B cell (primary cell): ENCODE measurements at regions not wholly inside any gene's neighbourhood (a gene's known extent, or its start where the extent isn't known, plus 50 kb on each side); places are given as distances from the start of the nearest gene placed in this dataset.

Source experiments
- ATAC-seq: fragments of 200-7000 bp; cut with Tn5 transposase; one replicate; pipeline ENCODE4 v1.10.0; 2021; ENCODE audit warnings: low read depth, mild to moderate bottlenecking, moderate number of reproducible peaks, moderate library complexity
- CTCF ChIA-PET: fragments of 350-600 bp; sonication (Branson Sonifier 250); formaldehyde crosslinking; loops from one replicate; lab custom pipeline; 2021; ENCODE audit warnings: antibody characterized with exemption, inconsistent platforms; lab: Charles Lee
- POLR2A ChIA-PET: fragments of 350-600 bp; sonication (Branson Sonifier 250); formaldehyde crosslinking; loops from one replicate; lab custom pipeline; 2021; ENCODE audit warnings: antibody characterized with exemption; lab: Charles Lee
- DNase-seq: peaks from one replicate; pipeline ENCODE4 v3.0.0; 2013
- H2AFZ ChIP-seq: 2 replicates; pipeline ENCODE4 v1.6.1; 2012; ENCODE audit warnings: mild to moderate bottlenecking, low read depth, low read length; ENCODE audit not compliant: insufficient read depth, poor library complexity, severe bottlenecking
- H3K27ac ChIP-seq, 2 donors: 1 replicate in 1 of 2; 2 replicates in 1 of 2; pipeline ENCODE4 v1.5.1; 2012 to 2013; ENCODE audit warnings: low read length in 2 of 2, mild to moderate bottlenecking in 2 of 2, moderate library complexity in 1 of 2
- H3K27me3 ChIP-seq, 4 experiments: fragments of 200-600 bp in 1 of 4; sonication (generic) in 1 of 4; replicated peaks in 1 of 4; 1 replicate in 2 of 4; 2 replicates in 2 of 4; pipeline versions ENCODE4 v1.6.1 to v1.7.0; 2013 to 2016; ENCODE audit warnings: low read length in 3 of 4, mild to moderate bottlenecking in 2 of 4, mixed read lengths in 1 of 4, moderate library complexity in 1 of 4; ENCODE audit not compliant: insufficient read depth in 4 of 4, control insufficient read depth in 3 of 4; ENCODE audit errors: control extremely low read depth in 1 of 4
- H3K36me3 ChIP-seq, 2 experiments: replicated peaks in 1 of 2; 1 replicate in 1 of 2; 2 replicates in 1 of 2; pipeline versions ENCODE4 v1.6.1 to v1.7.1; 2013; ENCODE audit warnings: low read length in 1 of 2; ENCODE audit not compliant: insufficient read depth in 2 of 2, control insufficient read depth in 1 of 2; ENCODE audit errors: control extremely low read depth in 1 of 2, extremely low read depth in 1 of 2
- H3K4me1 ChIP-seq, 2 donors: fragments of 200-600 bp in 1 of 2; sonication (generic) in 1 of 2; 1 replicate in 1 of 2; 2 replicates in 1 of 2; pipeline versions ENCODE4 v1.5.1 to v1.6.1; 2013 to 2017; ENCODE audit warnings: low read length in 2 of 2; ENCODE audit not compliant: control insufficient read depth in 2 of 2, insufficient read depth in 2 of 2
- H3K4me2 ChIP-seq: replicated peaks from 2 replicates; pipeline ENCODE3; 2012; ENCODE audit warnings: mild to moderate bottlenecking, low read depth, low read length; ENCODE audit not compliant: poor library complexity, severe bottlenecking
- H3K4me3 ChIP-seq, 5 experiments: fragments of 200-600 bp in 1 of 5; sonication (generic) in 1 of 5; 1 replicate in 3 of 5; 2 replicates in 2 of 5; pipeline versions ENCODE4 v1.5.1 to v1.7.0; 2011 to 2016; ENCODE audit warnings: low read length in 4 of 5, mild to moderate bottlenecking in 4 of 5, low read depth in 2 of 5, control low read depth in 1 of 5, moderate library complexity in 1 of 5; ENCODE audit not compliant: insufficient read depth in 1 of 5; ENCODE audit errors: control extremely low read depth in 1 of 5, extremely low read depth in 1 of 5
- H3K79me2 ChIP-seq: fragments of 200-600 bp; sonication (generic); one replicate; pipeline ENCODE4 v1.6.0; 2016; ENCODE audit warnings: low read length; ENCODE audit not compliant: control insufficient read depth, insufficient read depth
- H3K9ac ChIP-seq: fragments of 200-600 bp; sonication (generic); 2 replicates; pipeline ENCODE4 v1.6.1; 2017; ENCODE audit warnings: mild to moderate bottlenecking, low read length, moderate library complexity
- H3K9me3 ChIP-seq, 3 donors: one replicate each; pipeline versions ENCODE4 v1.6.1 to v1.7.1; 2013; ENCODE audit warnings: low read length in 2 of 3; ENCODE audit not compliant: control insufficient read depth in 2 of 3, insufficient read depth in 1 of 3; ENCODE audit errors: control extremely low read depth in 1 of 3
- H4K20me1 ChIP-seq: 2 replicates; pipeline ENCODE4 v1.6.0; 2012; ENCODE audit warnings: mild to moderate bottlenecking, low read length; ENCODE audit not compliant: insufficient read depth, control insufficient read depth, poor library complexity, severe bottlenecking
- H3K27ac Mint-ChIP-seq: one replicate; pipeline ENCODE4 v1.8.0; 2021; ENCODE audit warnings: mixed read lengths
- H3K27me3 Mint-ChIP-seq: one replicate; pipeline ENCODE4 v1.8.0; 2021; ENCODE audit warnings: mixed read lengths
- H3K4me1 Mint-ChIP-seq: one replicate; pipeline ENCODE4 v1.8.0; 2021; ENCODE audit warnings: mixed read lengths
- H3K4me3 Mint-ChIP-seq: one replicate; pipeline ENCODE4 v1.8.0; 2021; ENCODE audit warnings: mixed read lengths
- H3K9me3 Mint-ChIP-seq: one replicate; pipeline ENCODE4 v1.8.0; 2022; ENCODE audit warnings: mixed read lengths; ENCODE audit not compliant: insufficient read depth
- CTCF ChIP-seq: fragments of 200-600 bp; IDR thresholded peaks from one replicate; pipeline ENCODE4 v1.8.0; 2022; ENCODE audit warnings: antibody characterized with exemption, mild to moderate bottlenecking
- EZH2 ChIP-seq: IDR thresholded peaks from 2 replicates; pipeline ENCODE4 v1.6.1; 2012; ENCODE audit warnings: borderline replicate concordance, low read depth, mild to moderate bottlenecking, moderate library complexity, low read length; ENCODE audit not compliant: insufficient read depth, poor library complexity, severe bottlenecking
- WGBS: methylation state at CpG from one replicate; pipeline ENCODE4 v1.1.5; 2013; ENCODE audit warnings: missing lambda C conversion rate; ENCODE audit not compliant: insufficient coverage; 5-methylcytosine and 5-hydroxymethylcytosine counted together
- intact Hi-C: fragments of 100-400 bp; cut with micrococcal nuclease; formaldehyde crosslinking; loops from one replicate; pipeline ENCODE4 v1.10.0; 2022

GRCh38 chr13:106375085-106375484, 160.4 kb downstream of the EFNB2 start:
- H3K9me3 ChIP-seq: no peaks in the 10 kb centered on the region
- Mint-ChIP-seq H3K4me3 (no peak overlapping the region), H3K4me1 (peaks cover 11% of the 10 kb centered on the region), H3K9me3 (no peaks in the 10 kb centered on the region), H3K27me3 (peaks cover 12% of the 10 kb centered on the region), H3K27ac (no peak overlapping the region)
- intact Hi-C loops: no loop called here
- H3K36me3 ChIP-seq: no peaks in the 10 kb centered on the region
- H2AFZ ChIP-seq: no peak overlapping the region
- DNase-seq (no peak), ATAC-seq (no peak)
- no peaks in the 10 kb centered on the region for H3K79me2 ChIP-seq
- ChIA-PET CTCF (no interaction called here), POLR2A (no interaction called here)
- no peak overlapping the region for H3K4me3 ChIP-seq
- H3K9ac ChIP-seq: no peak overlapping the region
- no peak overlapping the region for H3K4me2 ChIP-seq
- over 99% methylated on average over 17 of the region's 20 CpGs for WGBS
- no peaks in the 10 kb centered on the region for H3K4me1 ChIP-seq
- H3K27me3 ChIP-seq: no peaks in the 10 kb centered on the region
- TF ChIP-seq EZH2 (no peak), CTCF (no peak)
- no peak overlapping the region for H3K27ac ChIP-seq
- H4K20me1 ChIP-seq: no peaks in the 10 kb centered on the region

GRCh38 chr13:106374631-106375030, 160.8 kb downstream of the EFNB2 start:
- H3K79me2 ChIP-seq: no peaks in the 10 kb centered on the region
- H4K20me1 ChIP-seq: no peaks in the 10 kb centered on the region
- H3K9ac ChIP-seq: no peak overlapping the region
- CTCF ChIA-PET: no interaction called here
- DNase-seq (no peak), ATAC-seq (no peak)
- POLR2A ChIA-PET: no interaction called here
- no peaks in the 10 kb centered on the region for H3K9me3 ChIP-seq
- no peaks in the 10 kb centered on the region for H3K27me3 ChIP-seq
- Mint-ChIP-seq H3K4me1 (peaks cover 11% of the 10 kb centered on the region), H3K27ac (no peak overlapping the region), H3K27me3 (peaks cover 12% of the 10 kb centered on the region), H3K4me3 (no peak overlapping the region), H3K9me3 (no peaks in the 10 kb centered on the region)
- TF ChIP-seq CTCF: no peak
- no peak for TF ChIP-seq EZH2
- H3K4me1 ChIP-seq: no peaks in the 10 kb centered on the region
- H3K27ac ChIP-seq: no peak overlapping the region
- H3K4me2 ChIP-seq: no peak overlapping the region
- WGBS: 85% methylated on average over 10 of the region's 10 CpGs
- no peak overlapping the region for H3K4me3 ChIP-seq
- H3K36me3 ChIP-seq: no peaks in the 10 kb centered on the region
- no peak overlapping the region for H2AFZ ChIP-seq
- intact Hi-C loops: no loop called here
